Fibroblast of upper back skin (primary cell): ENCODE measurements at regions not wholly inside any gene's neighbourhood (a gene's known extent, or its start where the extent isn't known, plus 50 kb on each side); places are given as distances from the start of the nearest gene placed in this dataset.
A peak's percentile ranks its signal among the peaks of the same experiment; 100 is the strongest.

Experiments
- DNase-seq: peaks from one replicate; pipeline ENCODE4 v3.0.0-alpha.2; 2013

DNA sequence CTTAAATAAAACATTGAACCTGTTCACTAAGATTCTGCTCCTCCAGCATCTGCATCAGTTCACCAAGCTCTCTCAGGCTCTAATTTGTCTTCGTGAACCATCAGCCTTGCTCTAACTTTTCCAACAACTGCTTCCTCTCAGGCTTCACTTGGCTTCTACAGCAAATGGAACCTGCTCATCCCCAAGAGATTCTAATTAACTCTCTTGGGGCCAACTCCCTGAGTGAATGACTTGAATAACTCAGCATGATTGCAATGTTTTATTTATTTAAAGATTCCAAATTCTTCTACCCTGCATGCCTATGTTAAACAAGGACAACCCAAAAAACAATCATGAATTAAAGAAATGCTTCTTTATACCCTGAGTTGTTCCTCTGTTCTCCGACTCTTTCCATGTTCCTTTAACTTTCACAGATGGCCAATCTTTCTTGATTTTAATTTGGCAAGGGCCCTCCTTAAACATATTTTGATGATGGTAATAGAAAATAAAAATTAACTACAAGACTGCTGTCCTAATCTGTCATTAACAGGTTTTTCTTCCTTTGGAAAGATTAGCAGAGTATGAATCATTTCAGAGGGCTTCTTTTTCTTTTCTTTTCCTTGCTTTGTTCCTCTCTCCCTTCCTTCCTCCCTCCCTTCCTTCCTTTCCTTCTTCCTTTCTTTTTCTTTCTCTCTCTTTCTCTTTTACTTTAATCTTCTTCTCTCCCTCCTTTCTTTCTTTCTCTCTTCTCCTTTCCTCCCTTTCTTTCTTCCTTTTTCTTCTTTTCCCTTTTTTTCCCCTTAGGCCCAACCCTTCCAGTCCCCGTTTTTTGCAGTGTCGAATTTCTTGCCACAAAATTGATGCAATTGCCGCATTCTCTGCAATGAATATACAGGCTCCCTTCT, 195.0 kb upstream of the RHOBTB1 start:
- peak; percentile 13 for DNase-seq

DNA sequence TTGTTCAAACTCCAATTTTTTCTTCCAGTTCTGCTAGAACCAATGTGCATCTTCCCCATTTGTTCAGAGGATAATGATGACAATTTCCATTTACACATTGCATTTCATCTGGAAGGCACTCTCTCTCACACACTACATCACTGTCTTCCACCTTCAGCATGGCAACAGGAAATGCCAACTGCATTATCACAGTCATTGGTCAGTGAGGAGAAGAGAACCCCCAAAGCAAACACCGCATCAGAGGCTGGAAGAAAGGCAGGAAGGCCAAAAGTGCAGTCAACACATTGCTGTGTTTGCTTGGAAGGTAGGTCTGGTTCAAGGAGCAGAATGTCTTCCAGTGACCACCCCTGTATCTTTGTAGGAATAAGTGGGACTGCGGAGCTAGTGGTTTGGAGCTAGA, 192.2 kb upstream of the RHOBTB1 start:
- DNase-seq = peak; percentile 9

DNA sequence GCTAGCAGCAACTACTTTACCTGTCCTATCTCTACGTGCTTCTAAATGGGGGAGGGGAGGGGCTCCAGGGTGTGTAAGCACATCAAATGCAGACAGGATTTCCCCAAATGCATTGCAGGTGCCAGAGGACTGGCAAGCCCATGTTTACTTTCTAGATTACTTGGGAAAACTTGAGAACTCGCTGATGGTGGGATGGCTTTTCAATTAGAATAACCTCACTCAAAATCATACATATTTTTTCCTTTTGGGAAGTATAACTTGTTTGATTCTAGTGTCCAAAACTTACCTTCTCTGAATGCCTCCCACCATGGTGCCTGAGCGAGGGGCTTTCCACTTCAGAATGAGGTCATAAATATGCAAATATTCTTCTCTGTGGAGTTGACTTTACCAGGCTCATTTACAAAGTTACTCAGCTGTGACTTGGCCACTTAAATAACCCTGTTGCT, 191.3 kb upstream of the RHOBTB1 start:
- no peak for DNase-seq

DNA sequence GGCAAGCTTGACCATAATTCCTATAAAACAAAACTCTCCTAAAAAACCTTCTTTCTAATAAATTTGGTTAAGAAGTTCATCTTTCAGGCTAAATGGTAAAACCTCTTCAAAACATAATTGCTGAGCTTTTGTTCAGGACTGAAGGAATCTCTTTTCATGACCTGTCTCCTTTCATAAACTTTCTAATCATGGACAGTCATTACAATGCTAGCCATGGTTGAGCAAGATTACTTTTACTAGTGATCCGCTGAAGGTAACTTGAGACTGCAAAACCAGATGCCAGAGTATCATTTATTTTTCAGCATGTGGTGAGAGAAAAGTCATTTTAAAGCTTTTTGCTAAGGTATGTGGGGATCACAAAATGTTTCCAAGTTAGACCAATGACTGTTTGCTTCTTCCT, 186.4 kb upstream of the RHOBTB1 start:
- peak; percentile 37 for DNase-seq

DNA sequence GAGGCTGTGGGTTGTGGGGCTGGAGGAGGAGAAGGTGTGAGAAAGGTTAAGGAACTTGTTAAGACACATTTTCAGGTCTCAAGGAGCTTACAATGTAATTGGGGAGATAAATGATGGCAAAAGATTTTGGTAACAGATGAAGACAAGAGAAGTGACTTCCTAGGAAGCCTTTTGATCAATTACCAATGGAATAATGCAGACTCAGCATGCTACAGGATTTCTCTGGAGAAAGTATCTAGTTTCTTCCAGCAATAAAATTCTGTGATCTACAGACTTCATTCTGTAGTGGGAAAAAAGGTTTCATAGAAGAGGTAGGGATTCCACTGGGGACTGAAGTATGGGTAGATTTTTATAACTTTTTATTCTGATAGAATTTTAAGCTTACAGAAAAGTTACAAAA, 184.2 kb upstream of the RHOBTB1 start:
- no peak for DNase-seq

DNA sequence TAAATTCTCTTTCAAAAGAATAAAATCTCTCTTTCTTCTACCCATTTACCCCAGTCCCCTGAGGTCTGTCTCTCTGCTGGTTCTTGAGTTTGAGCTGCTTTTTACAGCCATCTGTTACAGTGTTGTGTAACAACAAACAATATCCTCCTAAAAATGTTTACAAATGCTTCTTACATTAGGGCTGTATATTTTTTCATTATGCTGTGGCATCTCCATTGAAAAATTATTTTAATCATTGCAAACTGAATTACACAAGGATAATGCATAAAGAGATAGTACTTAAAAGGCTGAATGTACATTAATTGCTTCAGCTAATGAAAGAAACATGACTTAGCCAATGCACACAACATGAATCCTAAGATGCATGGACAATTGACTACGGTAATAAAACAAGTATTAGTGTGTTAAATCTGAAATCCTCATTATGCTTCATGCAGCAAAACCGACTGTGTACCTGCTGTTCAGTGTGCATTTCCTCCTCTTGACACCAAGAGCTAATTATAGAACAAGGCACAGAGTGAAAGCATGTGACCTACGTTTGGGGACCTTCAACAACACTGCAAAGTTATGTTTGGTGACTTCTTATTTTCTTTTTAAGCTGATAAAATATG, 181.7 kb upstream of the RHOBTB1 start:
- no peak for DNase-seq

DNA sequence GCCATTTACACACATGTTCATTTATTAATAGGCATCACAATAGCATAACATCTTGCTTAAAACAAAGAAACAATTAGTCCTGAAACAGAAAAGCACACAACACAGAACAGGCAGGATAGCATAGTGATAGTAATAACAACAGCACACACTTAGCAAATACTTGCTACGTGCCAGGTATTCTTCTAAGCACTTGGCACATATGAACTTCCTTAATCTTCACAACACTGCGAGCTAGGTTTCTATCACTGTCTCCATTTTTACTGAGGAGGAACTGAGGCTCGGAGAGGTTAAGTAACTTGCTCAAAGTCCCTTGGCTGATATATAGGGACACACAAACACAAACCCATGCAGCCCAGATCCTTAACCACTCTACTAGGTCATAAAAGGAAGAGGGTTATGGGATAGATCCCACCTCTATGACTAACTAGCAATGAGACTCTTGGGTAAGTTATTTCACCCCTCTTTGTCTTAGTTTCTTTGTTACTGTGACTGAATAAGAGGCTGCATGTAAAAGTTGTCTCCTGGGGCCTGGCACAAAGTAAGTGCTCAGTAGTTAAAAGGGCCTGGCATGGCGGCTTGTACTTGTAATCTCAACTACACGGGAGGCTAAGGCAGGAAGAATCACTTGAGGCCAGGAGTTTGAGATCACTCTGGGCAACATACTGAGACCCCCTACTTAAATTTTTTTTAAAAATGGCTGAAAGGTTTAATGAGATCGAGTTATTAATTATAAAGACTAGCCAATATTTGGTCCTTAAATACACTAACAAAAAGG, 181.0 kb upstream of the RHOBTB1 start:
- DNase-seq = no peak

DNA sequence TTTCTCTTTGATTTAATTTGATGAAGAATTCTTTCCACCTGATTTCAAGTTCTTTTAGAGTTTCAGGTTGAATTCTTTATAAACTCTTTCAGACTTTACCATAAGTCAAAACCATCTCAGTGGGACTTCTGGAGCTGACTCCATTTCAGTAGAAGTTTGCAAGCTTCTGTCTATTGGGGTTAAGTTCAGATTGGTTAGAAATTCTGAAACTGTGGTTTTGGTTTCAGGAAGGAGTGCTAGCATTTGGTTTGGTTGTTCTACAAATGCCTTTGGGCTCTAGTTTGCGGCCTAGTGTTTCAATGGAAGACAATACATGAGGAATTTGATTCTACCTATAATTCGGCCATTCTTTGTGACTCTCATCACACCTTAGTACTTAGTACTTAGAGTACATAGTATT, 176.8 kb upstream of the RHOBTB1 start:
- no peak for DNase-seq

DNA sequence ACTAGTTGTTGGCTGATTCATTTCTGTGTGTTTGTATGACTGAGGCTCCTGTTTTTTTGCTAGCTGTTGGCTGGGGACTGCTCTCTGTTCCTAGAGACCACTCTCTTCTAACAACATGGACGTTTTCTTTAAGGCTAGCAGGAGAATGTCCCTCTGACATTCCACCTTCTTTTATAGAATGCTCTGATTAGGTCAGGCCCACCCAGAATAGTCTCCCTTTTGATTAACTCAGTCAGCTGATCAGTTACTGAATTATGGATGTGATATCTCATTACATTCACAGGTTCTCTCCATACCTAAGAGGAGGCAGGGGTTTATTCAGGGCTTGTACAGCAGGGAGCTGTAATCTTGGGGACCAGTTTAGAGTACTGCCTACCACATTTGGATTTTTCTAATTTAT, 175.6 kb upstream of the RHOBTB1 start:
- DNase-seq = no peak

DNA sequence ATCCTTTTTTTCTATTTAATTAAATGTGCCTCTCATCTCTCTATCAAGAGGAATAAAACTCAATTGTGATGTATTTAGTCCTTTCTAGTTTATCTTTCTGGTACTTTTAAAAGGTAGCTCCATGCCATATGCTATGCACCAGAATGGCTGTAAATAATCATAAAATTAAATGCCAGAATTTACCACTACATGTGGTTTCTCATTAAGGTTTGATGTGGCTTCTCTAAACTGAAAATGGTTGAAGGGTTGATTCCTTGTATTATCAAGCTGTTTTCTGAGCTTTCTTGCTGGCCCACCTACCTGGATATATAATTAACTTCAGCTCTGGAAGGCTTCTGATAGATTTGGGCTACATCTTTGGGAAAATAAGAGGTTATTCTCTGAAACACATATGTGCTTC, 171.9 kb upstream of the RHOBTB1 start:
- DNase-seq = no peak

DNA sequence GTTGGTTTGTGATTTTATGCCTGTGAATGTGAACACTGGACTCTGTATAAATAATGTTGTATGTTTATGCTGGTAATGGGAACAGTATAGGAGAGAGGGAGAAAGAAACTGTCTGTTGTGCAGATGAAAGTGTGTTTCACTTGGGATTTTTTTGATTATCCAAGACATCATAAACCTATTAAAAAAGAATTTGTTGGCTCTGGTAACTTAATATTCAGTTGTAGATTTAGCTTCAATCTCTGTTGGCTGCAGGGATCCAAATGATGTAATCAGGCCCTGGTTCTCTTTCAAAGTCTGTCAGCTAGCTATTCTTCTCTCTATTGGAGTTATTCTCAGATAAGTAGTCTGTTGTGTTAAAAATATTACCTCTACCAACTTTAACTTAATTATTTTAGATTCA, 168.8 kb upstream of the RHOBTB1 start:
- no peak for DNase-seq

DNA sequence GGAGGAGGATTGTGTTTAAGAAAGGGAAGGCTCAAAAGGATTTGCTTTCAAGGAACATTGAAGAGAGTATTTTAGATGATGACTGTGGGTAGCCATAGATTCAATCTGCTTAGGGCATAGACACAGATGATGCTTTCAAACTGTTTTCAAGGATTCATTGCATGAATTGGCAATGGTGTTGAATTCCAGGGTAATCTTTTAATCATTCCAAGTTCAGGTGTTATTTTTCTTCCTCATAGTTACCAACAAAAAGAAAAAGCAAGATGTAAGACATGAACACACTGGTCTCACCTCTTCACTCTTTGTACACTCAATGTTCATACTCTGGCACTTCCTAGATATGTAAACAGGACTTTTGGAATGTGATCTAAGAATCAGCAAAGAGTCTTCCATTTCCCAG, 167.0 kb upstream of the RHOBTB1 start:
- DNase-seq = no peak

DNA sequence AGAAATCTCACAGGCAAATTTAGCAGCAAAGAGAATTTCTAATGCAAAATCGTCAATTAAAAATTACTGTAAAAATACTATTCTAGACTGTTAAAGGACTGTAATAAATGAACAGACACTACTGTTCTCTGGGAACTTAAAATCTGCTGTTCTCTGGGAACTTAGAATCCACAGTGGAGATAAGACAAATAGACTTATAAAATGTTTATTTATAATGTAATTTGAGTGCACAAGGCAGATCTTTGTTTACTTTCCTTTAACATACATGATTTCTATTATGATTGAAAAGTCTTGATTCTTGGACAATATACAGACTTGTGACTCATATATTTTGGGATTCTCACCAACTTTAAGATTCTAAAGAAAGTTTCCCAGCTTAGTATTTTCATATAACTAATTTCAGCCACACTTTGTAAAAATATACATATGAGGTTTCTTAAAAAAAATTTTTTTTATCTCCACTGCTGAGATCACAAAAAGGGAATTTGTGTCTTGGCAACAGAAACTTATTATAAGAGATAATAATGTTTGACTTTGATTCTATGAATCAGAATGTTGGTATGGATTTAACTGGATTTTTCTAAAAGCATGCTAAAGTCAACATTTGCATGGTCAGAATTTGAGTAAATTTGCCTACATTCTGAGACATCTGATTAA, 166.3 kb upstream of the RHOBTB1 start:
- peak; percentile 64 for DNase-seq

DNA sequence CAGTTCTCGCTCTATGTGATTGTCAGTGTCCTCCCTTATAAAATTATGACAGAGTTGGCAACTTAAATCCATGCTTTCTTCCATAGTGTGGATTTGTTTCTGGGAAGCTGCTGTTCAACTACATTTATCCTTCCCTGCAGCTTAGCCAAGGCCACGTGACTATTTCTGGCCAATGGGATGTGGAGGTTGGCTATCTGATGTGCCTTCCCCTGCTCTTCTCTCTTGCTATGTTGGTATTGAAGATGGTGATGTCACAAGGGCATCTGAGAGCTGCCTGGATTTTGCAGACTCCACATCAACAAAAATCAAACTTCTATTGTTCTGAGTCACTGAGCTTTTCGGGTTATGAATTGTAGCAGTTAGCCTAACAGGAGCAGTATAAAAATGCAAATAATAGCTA, 164.9 kb upstream of the RHOBTB1 start:
- no peak for DNase-seq

DNA sequence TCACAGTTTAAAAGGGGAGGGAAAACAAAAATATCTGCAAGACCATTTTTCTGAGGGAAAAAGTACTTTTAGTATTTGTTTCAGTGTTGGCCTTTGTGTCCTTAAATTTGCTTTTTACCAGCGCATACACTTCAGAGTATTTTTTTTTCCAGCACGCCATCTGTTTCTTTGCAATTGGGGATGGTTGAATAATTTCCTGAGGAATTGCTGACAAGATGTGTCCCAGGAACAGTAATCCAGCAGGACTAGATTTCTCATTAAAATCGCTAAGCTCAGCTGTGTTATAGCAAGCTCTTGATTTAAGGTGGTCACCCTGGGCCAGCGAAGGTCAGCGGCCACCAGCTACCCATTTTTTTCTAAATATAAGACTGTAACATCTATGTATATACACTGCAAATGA, 156.9 kb upstream of the RHOBTB1 start:
- no peak for DNase-seq

DNA sequence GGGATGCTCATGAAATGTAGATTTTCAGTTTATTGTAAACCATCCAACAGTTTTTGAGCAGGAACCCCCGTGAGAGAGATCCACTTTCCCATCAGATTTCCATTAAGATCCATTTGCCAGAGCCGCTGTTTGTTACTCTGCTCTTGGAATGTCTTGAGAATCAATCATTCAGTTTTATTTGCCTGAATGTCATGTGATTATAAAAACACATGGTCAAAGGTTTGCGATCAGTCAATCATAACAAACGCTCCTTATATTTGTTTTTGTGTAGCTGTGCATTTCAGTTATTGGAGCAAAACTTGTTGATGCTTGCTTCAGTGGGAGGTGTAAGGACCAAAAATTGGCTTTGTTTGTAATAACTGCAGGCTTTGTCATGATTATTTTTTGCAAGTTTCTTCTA, 155.8 kb upstream of the RHOBTB1 start:
- no peak for DNase-seq

DNA sequence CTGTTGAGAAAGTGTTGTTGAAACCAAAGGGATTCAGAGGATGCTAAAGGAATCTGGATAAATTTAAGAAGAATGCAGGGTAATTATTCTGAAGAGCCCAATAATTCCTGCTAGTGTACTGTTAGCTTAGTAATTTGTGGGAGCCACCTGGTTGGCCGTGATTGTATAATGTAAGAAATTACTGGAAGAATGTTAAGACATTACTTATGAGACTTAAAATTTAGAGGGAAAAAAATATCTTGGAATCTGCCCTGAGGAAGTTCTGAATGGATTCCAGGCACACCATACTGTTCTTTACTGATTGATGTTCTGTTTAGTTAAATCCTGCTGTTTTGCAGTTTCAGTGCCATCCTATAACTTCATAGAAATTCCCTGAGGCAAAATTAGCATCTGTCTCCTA, 155.0 kb upstream of the RHOBTB1 start:
- DNase-seq = no peak

DNA sequence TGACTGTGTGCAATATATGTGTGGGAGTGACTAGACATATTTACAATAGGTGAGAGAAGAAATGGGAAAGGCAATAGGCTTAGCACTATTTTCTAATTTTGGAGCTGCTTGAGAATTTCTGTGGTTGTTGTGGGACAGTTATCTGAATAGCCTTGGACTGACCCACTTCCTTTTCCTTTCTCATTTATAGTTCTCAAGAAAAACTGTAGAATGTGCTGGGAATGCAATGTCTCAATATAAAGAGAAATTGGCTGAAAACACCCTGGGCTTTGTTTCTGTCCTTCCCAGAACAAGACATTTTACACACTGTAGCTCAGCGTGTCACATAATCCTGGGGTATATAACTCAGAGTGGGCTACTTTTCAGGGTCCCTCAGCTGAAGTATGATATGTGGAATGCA, 153.0 kb upstream of the RHOBTB1 start:
- peak; percentile 6 for DNase-seq

DNA sequence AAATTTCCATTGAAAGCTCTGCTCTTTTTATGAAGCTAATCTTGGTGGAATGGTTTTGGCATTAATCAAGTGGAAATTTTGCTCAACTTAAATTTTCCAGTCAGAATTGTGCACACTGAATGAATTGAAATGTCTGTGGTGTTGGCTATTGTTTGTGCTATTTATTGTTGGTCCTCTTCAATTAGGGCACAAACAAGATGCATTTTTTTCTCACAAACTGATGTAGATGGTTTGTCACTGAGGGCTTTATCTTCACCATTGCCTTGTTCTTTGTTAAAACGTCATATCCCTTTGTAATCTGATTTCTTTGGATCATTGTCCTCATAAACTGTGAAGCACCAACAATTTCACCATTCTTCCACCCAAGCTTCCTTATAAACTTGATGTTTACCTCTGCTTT, 152.1 kb upstream of the RHOBTB1 start:
- DNase-seq = no peak

DNA sequence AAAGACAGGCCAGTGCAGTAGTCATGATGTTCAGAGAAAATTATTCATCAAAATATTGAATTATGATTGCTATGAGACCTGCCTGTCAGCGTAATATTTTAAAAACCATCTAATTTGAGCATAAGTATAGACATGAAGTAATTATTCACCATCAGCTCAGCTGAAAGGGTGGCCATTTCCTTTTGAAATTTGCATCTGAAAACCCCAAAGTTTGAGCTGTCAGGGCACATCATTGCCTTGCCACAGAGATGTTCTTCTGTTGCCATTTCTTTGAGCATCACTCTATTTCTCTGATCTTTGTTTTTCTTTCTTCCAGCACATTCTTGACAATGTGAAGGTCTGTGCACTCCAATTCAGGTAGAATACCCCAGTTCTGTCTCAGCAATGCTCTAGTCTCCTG, 147.5 kb upstream of the RHOBTB1 start:
- DNase-seq = no peak

DNA sequence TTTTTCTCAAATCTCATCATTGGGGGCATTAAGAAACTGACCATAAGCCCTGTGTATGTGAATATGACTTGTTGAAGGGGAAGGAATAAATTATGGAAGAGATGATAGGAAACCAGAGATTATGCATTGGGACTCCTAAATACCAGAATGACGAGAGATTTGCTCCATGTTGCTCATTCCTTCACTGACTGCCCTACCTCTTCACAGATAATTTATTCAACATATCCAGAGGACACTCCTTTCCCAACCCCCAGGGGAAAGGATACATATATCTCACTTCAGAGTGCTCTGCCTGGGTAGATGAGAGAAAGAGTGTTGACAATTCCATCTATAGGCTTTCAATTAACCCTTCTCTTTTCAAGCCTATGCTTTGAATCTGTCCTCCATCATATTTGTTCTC, 145.3 kb upstream of the RHOBTB1 start:
- DNase-seq = no peak

DNA sequence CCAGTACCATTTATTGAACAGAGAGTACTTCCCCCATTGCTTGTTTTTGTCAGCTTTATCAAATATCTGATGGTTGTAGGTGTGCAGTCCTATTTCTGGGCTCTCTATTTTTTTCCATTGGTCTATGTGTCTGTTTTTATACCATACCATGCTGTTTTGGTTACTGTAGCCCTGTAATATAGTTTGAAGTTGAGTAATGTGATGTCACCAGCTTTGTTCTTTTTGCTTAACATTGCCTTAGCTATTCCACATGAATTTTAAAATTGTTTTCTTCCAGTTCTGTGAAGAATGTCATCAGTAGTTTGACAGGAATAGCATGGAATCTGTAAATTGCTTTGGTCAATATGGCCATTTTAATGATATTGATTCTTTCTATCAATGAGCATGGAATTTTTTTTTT, 140.5 kb upstream of the RHOBTB1 start:
- no peak for DNase-seq

DNA sequence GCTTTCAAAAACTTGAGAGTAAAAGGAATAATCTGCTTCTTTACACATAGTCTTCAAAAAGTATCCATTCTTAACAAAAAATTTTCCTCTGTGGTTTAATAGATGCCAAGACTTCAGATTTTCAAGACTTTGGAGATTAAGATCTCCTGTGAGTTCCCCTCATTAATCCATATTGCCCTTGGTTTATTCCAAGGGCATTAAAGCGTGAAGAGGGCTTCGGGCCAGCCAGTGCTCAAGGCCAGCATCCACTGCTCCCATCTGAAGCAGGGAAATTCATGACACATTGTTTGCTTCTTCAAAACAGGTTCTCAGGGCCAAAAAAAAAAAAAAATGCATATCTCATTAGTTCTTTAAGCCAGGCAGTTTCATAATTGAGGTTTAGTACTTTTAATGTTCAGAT, 137.3 kb upstream of the RHOBTB1 start:
- no peak for DNase-seq
